Epithelial cell of prostate (primary cell): ENCODE measurements at regions not wholly inside any gene's neighbourhood (a gene's known extent, or its start where the extent isn't known, plus 50 kb on each side); places are given as distances from the start of the nearest gene placed in this dataset.
"Not testable (repeated sequence)": the region's sequence is repeated elsewhere in the genome, so short reads cannot be mapped to it uniquely, and the experiment has no call there.

Experiments
- DNase-seq: peaks from one replicate; pipeline ENCODE4 v3.0.0-alpha.2; 2011; ENCODE audit warnings: low read depth, low spot score
- H3K27ac ChIP-seq: fragments of 450-650 bp; 2 replicates; pipeline ENCODE4 v1.5.1; 2017; ENCODE audit warnings: mild to moderate bottlenecking

GRCh38 chr11:22006901-22007300, 186.0 kb upstream of the ANO5 start:
- no peak for DNase-seq
- H3K27ac ChIP-seq, result no peak overlapping the region

- H3K27ac ChIP-seq, result no peak overlapping the region
- DNase-seq, result no peak
These were observed 161.1 kb upstream of the ANO5 start for GRCh38 chr11:22031791-22032190.

- H3K27ac ChIP-seq, result no peak overlapping the region
- DNase-seq, result no peak
These were observed 155.4 kb upstream of the ANO5 start for GRCh38 chr11:22037505-22037904.

GRCh38 chr11:22041039-22041438, 151.8 kb upstream of the ANO5 start:
- DNase-seq, result no peak
- no peak overlapping the region for H3K27ac ChIP-seq

- DNase-seq, result no peak
- H3K27ac ChIP-seq, result no peak overlapping the region
These were observed 150.8 kb upstream of the ANO5 start for GRCh38 chr11:22042081-22042480.

- no peak overlapping the region for H3K27ac ChIP-seq
- no peak for DNase-seq
These were observed 148.8 kb upstream of the ANO5 start for GRCh38 chr11:22044126-22044525.

- no peak for DNase-seq
- no peak overlapping the region for H3K27ac ChIP-seq
These were observed 143.6 kb upstream of the ANO5 start for GRCh38 chr11:22049276-22049675.

GRCh38 chr11:22065472-22065871, 127.4 kb upstream of the ANO5 start:
- DNase-seq, result no peak
- no peak overlapping the region for H3K27ac ChIP-seq

- no peak overlapping the region for H3K27ac ChIP-seq
- no peak for DNase-seq
These were observed 123.0 kb upstream of the ANO5 start for GRCh38 chr11:22069844-22070243.

- H3K27ac ChIP-seq, result no peak overlapping the region
- no peak for DNase-seq
These were observed 116.5 kb upstream of the ANO5 start for GRCh38 chr11:22076271-22076930.

GRCh38 chr11:22078063-22078462, 114.8 kb upstream of the ANO5 start:
- DNase-seq, result no peak
- no peak overlapping the region for H3K27ac ChIP-seq

- no peak for DNase-seq
- no peak overlapping the region for H3K27ac ChIP-seq
These were observed 113.6 kb upstream of the ANO5 start for GRCh38 chr11:22079133-22079872.

- no peak overlapping the region for H3K27ac ChIP-seq
- DNase-seq, result no peak
These were observed 110.7 kb upstream of the ANO5 start for GRCh38 chr11:22082178-22082577.

GRCh38 chr11:22082788-22083187, 110.1 kb upstream of the ANO5 start:
- no peak overlapping the region for H3K27ac ChIP-seq
- no peak for DNase-seq

- no peak for DNase-seq
- no peak overlapping the region for H3K27ac ChIP-seq
These were observed 108.8 kb upstream of the ANO5 start for GRCh38 chr11:22084056-22084455.

GRCh38 chr11:22084564-22084963, 108.3 kb upstream of the ANO5 start:
- no peak overlapping the region for H3K27ac ChIP-seq
- no peak for DNase-seq

- no peak overlapping the region for H3K27ac ChIP-seq
- no peak for DNase-seq
These were observed 103.3 kb upstream of the ANO5 start for GRCh38 chr11:22089609-22090008.

GRCh38 chr11:22106566-22106965, 86.3 kb upstream of the ANO5 start:
- H3K27ac ChIP-seq, result no peak overlapping the region
- DNase-seq, result no peak

- DNase-seq, result no peak
- no peak overlapping the region for H3K27ac ChIP-seq
These were observed 77.3 kb upstream of the ANO5 start for GRCh38 chr11:22115470-22116029.

GRCh38 chr11:22127981-22128380, 64.9 kb upstream of the ANO5 start:
- H3K27ac ChIP-seq, DNase-seq: not testable (repeated sequence)

GRCh38 chr11:22130462-22131053, 62.3 kb upstream of the ANO5 start:
- H3K27ac ChIP-seq, result no peak overlapping the region
- no peak for DNase-seq
